ENCODE measurements at regions not wholly inside any gene's neighbourhood (a gene's known extent, or its start where the extent isn't known, plus 50 kb on each side); places are given as distances from the start of the nearest gene placed in this dataset.

DNA sequence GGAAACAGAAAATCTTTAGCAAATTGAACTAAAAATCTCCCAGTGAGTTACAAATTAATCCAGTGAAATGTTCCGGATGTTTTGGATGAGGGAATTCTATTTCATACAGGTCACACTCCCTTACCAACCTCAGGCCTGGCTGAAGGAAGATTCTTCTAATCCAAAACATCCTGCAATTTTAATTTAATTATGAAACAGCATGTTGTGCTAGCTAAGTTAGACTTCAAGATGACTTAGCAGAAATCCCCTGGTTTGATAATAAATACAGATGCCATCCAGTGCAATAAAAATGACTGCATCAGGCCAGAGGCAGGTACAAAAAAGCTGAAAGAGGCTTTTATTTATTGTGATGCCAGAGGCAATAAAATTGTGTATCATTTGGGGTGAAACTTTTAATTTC, 96.7 kb upstream of the CLDN10 start:
- Histone ChIP-seq H3K9me2 (ENCODE audit: insufficient read depth, low read length) (no peaks in the 10 kb centered on the region), H3K79me2 (ENCODE audit: insufficient read depth, low read depth, low read length) (no peaks in the 10 kb centered on the region), H2AFZ (ENCODE audit: low read length) (no peak overlapping the region), H3K4me2 (ENCODE audit: low read length) (no peak overlapping the region), H3K4me3 (ENCODE audit: low read depth, low read length, poor library complexity, severe bottlenecking) (no peak overlapping the region), H3K4me1 (ENCODE audit: insufficient read depth, low read length, poor library complexity, severe bottlenecking) (no peaks in the 10 kb centered on the region), H4K20me1 (ENCODE audit: insufficient read depth, low read length) (no peaks in the 10 kb centered on the region), H3K27ac (ENCODE audit: low read depth, low read length, poor library complexity, severe bottlenecking) (no peak overlapping the region), H3K9me3 (ENCODE audit: low read length) (no peaks in the 10 kb centered on the region), H3K36me3 (ENCODE audit: insufficient read depth, low read length) (no peaks in the 10 kb centered on the region)
- intact Hi-C loops (cut with micrococcal nuclease; ENCODE audit: unreplicated experiment) = no loop called here
- BruUV-seq (replicated peaks) = no TSS peak
- no peak for DNase-seq (ENCODE audit: low spot score)
- CTCF ChIA-PET (ENCODE audit: unreplicated experiment) = no interaction called here
- POLR2A ChIA-PET = interaction anchor here (0.6 kb wide), 1 partner anchor 893 kb away, joined by 4 read pairs; no protein-coding TSS in a partner anchor
- TF ChIP-seq, protein P1, sequence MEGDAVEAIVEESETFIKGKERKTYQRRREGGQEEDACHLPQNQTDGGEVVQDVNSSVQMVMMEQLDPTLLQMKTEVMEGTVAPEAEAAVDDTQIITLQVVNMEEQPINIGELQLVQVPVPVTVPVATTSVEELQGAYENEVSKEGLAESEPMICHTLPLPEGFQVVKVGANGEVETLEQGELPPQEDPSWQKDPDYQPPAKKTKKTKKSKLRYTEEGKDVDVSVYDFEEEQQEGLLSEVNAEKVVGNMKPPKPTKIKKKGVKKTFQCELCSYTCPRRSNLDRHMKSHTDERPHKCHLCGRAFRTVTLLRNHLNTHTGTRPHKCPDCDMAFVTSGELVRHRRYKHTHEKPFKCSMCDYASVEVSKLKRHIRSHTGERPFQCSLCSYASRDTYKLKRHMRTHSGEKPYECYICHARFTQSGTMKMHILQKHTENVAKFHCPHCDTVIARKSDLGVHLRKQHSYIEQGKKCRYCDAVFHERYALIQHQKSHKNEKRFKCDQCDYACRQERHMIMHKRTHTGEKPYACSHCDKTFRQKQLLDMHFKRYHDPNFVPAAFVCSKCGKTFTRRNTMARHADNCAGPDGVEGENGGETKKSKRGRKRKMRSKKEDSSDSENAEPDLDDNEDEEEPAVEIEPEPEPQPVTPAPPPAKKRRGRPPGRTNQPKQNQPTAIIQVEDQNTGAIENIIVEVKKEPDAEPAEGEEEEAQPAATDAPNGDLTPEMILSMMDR (conservative IDR thresholded peaks at IDR 0.05; ENCODE audit: low read length) = no peak
- TF ChIP-seq EZH2phosphoT487 (IDR thresholded peaks at IDR 0.05; ENCODE audit: borderline replicate concordance, low read depth, low read length) = no peak

DNA sequence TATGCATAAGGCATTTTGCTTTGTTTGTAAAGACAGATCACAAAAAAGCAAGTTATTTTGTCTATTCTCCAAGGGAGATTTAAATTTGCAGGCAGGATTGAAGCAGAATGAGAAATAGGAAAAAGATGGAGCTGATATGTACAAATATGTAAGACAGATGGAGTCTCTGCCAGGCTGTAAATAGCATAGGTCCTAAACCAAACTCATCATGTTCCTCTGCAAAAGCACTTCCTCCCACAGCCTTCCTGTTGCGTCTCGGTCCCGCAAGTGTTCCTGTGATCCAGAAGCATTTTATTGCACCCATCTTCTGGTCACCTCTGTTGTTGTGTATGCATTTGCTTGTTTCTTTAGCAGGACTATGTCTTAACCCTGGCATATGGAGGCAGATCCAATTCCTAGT, 95.7 kb upstream of the CLDN10 start:
- ChIA-PET POLR2A (no interaction called here), CTCF (ENCODE audit: unreplicated experiment) (no interaction called here)
- no peaks in the 10 kb centered on the region for H3K9me2 ChIP-seq (ENCODE audit: insufficient read depth, low read length)
- TF ChIP-seq, protein P1 (conservative IDR thresholded peaks at IDR 0.05; ENCODE audit: low read length) = no peak
- no peak for TF ChIP-seq EZH2phosphoT487 (IDR thresholded peaks at IDR 0.05; ENCODE audit: borderline replicate concordance, low read depth, low read length)
- no peaks in the 10 kb centered on the region for H4K20me1 ChIP-seq (ENCODE audit: insufficient read depth, low read length)
- no peak overlapping the region for H3K4me3 ChIP-seq (ENCODE audit: low read depth, low read length, poor library complexity, severe bottlenecking)
- no peak overlapping the region for H2AFZ ChIP-seq (ENCODE audit: low read length)
- H3K4me2 ChIP-seq (ENCODE audit: low read length) = no peak overlapping the region
- H3K79me2 ChIP-seq (ENCODE audit: insufficient read depth, low read depth, low read length) = no peaks in the 10 kb centered on the region
- no peaks in the 10 kb centered on the region for H3K36me3 ChIP-seq (ENCODE audit: insufficient read depth, low read length)
- no peaks in the 10 kb centered on the region for H3K4me1 ChIP-seq (ENCODE audit: insufficient read depth, low read length, poor library complexity, severe bottlenecking)
- intact Hi-C loops (cut with micrococcal nuclease; ENCODE audit: unreplicated experiment) = no loop called here
- H3K27ac ChIP-seq (ENCODE audit: low read depth, low read length, poor library complexity, severe bottlenecking) = no peak overlapping the region
- no TSS peak for BruUV-seq (replicated peaks)
- H3K9me3 ChIP-seq (ENCODE audit: low read length) = no peaks in the 10 kb centered on the region
- no peak for DNase-seq (ENCODE audit: low spot score)

DNA sequence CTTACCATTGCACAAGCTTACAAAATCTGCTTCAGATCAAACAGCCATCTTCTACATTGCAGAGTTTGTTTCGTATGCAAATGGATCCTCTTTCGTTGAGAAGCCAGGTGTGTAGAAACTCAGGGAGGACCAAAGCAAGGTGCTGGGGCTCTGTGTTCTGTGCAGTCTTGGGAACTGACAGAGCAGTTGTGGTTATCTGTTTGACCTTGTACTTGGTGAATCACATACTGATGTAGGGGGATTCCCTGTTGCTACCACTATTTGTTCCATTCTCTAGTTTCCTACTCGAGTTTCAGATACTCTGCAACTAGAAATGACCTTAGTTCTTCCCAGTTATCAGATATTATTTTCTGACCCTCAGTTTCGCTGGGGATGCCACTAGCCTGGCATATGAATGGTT, 95.2 kb upstream of the CLDN10 start:
- no peak for TF ChIP-seq EZH2phosphoT487 (IDR thresholded peaks at IDR 0.05; ENCODE audit: borderline replicate concordance, low read depth, low read length)
- TF ChIP-seq, protein P1 (conservative IDR thresholded peaks at IDR 0.05; ENCODE audit: low read length) = no peak
- Histone ChIP-seq H3K9me3 (ENCODE audit: low read length) (no peaks in the 10 kb centered on the region), H3K79me2 (ENCODE audit: insufficient read depth, low read depth, low read length) (no peaks in the 10 kb centered on the region), H3K9me2 (ENCODE audit: insufficient read depth, low read length) (no peaks in the 10 kb centered on the region), H3K4me2 (ENCODE audit: low read length) (no peak overlapping the region), H3K27ac (ENCODE audit: low read depth, low read length, poor library complexity, severe bottlenecking) (no peak overlapping the region), H2AFZ (ENCODE audit: low read length) (no peak overlapping the region), H4K20me1 (ENCODE audit: insufficient read depth, low read length) (no peaks in the 10 kb centered on the region), H3K4me3 (ENCODE audit: low read depth, low read length, poor library complexity, severe bottlenecking) (no peak overlapping the region), H3K4me1 (ENCODE audit: insufficient read depth, low read length, poor library complexity, severe bottlenecking) (no peaks in the 10 kb centered on the region), H3K36me3 (ENCODE audit: insufficient read depth, low read length) (no peaks in the 10 kb centered on the region)
- BruUV-seq (replicated peaks) = no TSS peak
- no peak for DNase-seq (ENCODE audit: low spot score)
- POLR2A ChIA-PET = no interaction called here
- intact Hi-C loops (cut with micrococcal nuclease; ENCODE audit: unreplicated experiment) = no loop called here
- CTCF ChIA-PET (ENCODE audit: unreplicated experiment) = no interaction called here
